ENCODE measurements at regions not wholly inside any gene's neighbourhood (a gene's known extent, or its start where the extent isn't known, plus 50 kb on each side); places are given as distances from the start of the nearest gene placed in this dataset.

DNA sequence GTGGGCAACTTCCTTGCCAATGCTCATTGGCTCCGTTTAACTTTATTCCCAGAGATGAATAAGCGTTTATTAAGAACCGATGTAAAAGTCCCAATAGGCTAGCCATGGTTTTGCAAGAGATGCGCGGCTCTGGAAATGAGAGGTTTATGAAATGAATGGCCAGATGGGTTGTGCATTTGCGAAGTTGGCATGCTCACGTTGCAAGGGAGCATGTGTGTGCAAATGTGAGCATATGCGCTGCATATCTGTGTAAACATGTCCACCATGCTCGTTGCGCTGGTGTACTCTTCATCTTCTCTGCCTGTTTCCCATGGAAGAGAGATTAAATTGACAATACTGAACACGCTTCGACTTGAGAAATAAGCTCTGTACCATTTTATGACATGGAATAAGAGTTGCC is 848.6 kb upstream of the RBFOX1 start:
- Histone ChIP-seq H3K9me3 (ENCODE audit: insufficient read depth, low read length) (no peaks in the 10 kb centered on the region), H3K27me3 (ENCODE audit: low read length) (no peaks in the 10 kb centered on the region), H3K79me2 (ENCODE audit: insufficient read depth, low read length) (no peaks in the 10 kb centered on the region), H3K9ac (ENCODE audit: low read length) (no peak overlapping the region), H3K4me3 (ENCODE audit: insufficient read depth, low read length, poor library complexity, severe bottlenecking) (no peak overlapping the region), H3K27ac (ENCODE audit: low read depth, low read length) (no peak overlapping the region), H3K9me2 (replicated peaks; ENCODE audit: insufficient read depth, low read length) (no peaks in the 10 kb centered on the region), H4K20me1 (ENCODE audit: low read depth, low read length) (no peaks in the 10 kb centered on the region), H2AFZ (ENCODE audit: low read depth, low read length, severe bottlenecking) (no peak overlapping the region), H3K36me3 (ENCODE audit: low read length) (no peaks in the 10 kb centered on the region), H3K4me2 (ENCODE audit: low read depth, low read length, poor library complexity, severe bottlenecking) (no peak overlapping the region), H3F3A (ENCODE audit: insufficient read depth) (no peaks in the 10 kb centered on the region)
- no peak for TF ChIP-seq EZH2phosphoT487 (conservative IDR thresholded peaks at IDR 0.05; ENCODE audit: low read length)
- TF ChIP-seq, protein P1, sequence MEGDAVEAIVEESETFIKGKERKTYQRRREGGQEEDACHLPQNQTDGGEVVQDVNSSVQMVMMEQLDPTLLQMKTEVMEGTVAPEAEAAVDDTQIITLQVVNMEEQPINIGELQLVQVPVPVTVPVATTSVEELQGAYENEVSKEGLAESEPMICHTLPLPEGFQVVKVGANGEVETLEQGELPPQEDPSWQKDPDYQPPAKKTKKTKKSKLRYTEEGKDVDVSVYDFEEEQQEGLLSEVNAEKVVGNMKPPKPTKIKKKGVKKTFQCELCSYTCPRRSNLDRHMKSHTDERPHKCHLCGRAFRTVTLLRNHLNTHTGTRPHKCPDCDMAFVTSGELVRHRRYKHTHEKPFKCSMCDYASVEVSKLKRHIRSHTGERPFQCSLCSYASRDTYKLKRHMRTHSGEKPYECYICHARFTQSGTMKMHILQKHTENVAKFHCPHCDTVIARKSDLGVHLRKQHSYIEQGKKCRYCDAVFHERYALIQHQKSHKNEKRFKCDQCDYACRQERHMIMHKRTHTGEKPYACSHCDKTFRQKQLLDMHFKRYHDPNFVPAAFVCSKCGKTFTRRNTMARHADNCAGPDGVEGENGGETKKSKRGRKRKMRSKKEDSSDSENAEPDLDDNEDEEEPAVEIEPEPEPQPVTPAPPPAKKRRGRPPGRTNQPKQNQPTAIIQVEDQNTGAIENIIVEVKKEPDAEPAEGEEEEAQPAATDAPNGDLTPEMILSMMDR (IDR thresholded peaks at IDR 0.05; ENCODE audit: insufficient read depth, low read length, poor library complexity, severe bottlenecking): no peak

DNA sequence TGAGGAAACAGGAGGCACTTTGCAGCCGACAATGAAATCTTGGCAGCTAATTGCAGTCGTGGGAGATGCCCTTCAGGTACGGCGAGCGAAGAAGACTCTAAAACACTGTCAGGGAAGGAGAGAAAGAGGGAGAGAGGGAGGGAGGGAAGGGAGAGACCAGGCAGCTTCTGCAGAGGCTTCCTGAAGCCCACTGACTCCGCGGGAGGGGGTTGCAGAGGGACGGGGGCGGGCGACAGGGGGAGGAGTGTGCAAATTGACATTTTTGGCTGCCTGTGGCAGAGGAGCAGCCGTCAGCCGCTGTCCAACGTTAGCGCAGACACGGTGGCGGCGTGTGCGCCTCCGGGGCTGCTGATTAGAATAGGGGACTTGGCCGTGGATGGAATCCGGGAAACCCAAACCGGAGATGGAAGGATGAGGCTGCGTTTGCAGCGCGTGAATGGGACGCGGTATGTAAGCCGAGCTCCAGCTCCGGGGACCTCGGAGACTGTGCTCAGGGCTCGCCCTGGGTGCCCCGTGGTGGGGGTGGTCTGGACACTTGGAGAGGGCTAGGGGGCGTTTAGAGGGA is 849.1 kb upstream of the RBFOX1 start:
- Histone ChIP-seq H3K9ac (ENCODE audit: low read length) (no peak overlapping the region), H3K27ac (ENCODE audit: low read depth, low read length) (no peak overlapping the region), H3K4me3 (ENCODE audit: insufficient read depth, low read length, poor library complexity, severe bottlenecking) (no peak overlapping the region), H3K9me3 (ENCODE audit: insufficient read depth, low read length) (no peaks in the 10 kb centered on the region), H3F3A (ENCODE audit: insufficient read depth) (no peaks in the 10 kb centered on the region), H3K4me2 (ENCODE audit: low read depth, low read length, poor library complexity, severe bottlenecking) (no peak overlapping the region), H3K9me2 (replicated peaks; ENCODE audit: insufficient read depth, low read length) (no peaks in the 10 kb centered on the region), H3K27me3 (ENCODE audit: low read length) (no peaks in the 10 kb centered on the region), H3K79me2 (ENCODE audit: insufficient read depth, low read length) (no peaks in the 10 kb centered on the region), H2AFZ (ENCODE audit: low read depth, low read length, severe bottlenecking) (no peak overlapping the region), H4K20me1 (ENCODE audit: low read depth, low read length) (no peaks in the 10 kb centered on the region), H3K36me3 (ENCODE audit: low read length) (no peaks in the 10 kb centered on the region)
- TF ChIP-seq, protein P1 (IDR thresholded peaks at IDR 0.05; ENCODE audit: insufficient read depth, low read length, poor library complexity, severe bottlenecking): no peak
- no peak for TF ChIP-seq EZH2phosphoT487 (conservative IDR thresholded peaks at IDR 0.05; ENCODE audit: low read length)

GRCh38 chr16:6482696-6483468 is 849.8 kb upstream of the RBFOX1 start:
- no peaks in the 10 kb centered on the region for H3F3A ChIP-seq (ENCODE audit: insufficient read depth)
- no peaks in the 10 kb centered on the region for H3K79me2 ChIP-seq (ENCODE audit: insufficient read depth, low read length)
- H3K4me2 ChIP-seq (ENCODE audit: low read depth, low read length, poor library complexity, severe bottlenecking): no peak overlapping the region
- H2AFZ ChIP-seq (ENCODE audit: low read depth, low read length, severe bottlenecking): no peak overlapping the region
- H4K20me1 ChIP-seq (ENCODE audit: low read depth, low read length): no peaks in the 10 kb centered on the region
- H3K9me2 ChIP-seq (replicated peaks; ENCODE audit: insufficient read depth, low read length): no peaks in the 10 kb centered on the region
- H3K9me3 ChIP-seq (ENCODE audit: insufficient read depth, low read length): no peaks in the 10 kb centered on the region
- no peaks in the 10 kb centered on the region for H3K36me3 ChIP-seq (ENCODE audit: low read length)
- TF ChIP-seq, protein P1 (IDR thresholded peaks at IDR 0.05; ENCODE audit: insufficient read depth, low read length, poor library complexity, severe bottlenecking): no peak
- TF ChIP-seq EZH2phosphoT487 (conservative IDR thresholded peaks at IDR 0.05; ENCODE audit: low read length): no peak
- H3K27ac ChIP-seq (ENCODE audit: low read depth, low read length): no peak overlapping the region
- H3K4me3 ChIP-seq (ENCODE audit: insufficient read depth, low read length, poor library complexity, severe bottlenecking): no peak overlapping the region
- no peak overlapping the region for H3K9ac ChIP-seq (ENCODE audit: low read length)
- no peaks in the 10 kb centered on the region for H3K27me3 ChIP-seq (ENCODE audit: low read length)

All from SU-DHL-6 (cell line).